Limb (tissue), 2 donors: ENCODE measurements at regions not wholly inside any gene's neighbourhood (a gene's known extent, or its start where the extent isn't known, plus 50 kb on each side); places are given as distances from the start of the nearest gene placed in this dataset.

Source experiments
- DNase-seq, 2 donors: peaks; one replicate each; pipeline ENCODE4 v3.0.0-alpha.2; 2016; ENCODE audit errors: extremely low spot score in 2 of 2

- no peak for DNase-seq
Observed at GRCh38 chr13:22486490-22486889, 694.3 kb upstream of the SGCG start.

DNA sequence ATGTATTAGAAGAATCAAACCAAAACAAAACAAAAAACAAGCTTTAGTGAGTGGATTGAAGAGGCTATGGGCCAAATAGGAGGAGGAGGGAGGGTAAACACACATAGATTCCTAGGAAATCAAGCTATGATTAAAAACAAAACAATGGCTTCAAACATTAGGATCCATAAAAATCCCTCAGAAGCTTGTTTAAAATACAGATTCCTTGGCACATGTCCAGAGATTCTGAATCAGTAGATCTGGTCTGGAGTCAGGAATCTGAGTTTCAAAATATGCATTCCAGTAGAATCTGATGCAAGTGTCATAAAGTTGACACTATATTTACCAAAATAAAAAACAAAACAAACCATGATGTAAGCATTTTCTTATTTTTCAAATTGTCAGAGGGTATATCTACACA lies 692.8 kb upstream of the SGCG start:
- no peak for DNase-seq

DNA sequence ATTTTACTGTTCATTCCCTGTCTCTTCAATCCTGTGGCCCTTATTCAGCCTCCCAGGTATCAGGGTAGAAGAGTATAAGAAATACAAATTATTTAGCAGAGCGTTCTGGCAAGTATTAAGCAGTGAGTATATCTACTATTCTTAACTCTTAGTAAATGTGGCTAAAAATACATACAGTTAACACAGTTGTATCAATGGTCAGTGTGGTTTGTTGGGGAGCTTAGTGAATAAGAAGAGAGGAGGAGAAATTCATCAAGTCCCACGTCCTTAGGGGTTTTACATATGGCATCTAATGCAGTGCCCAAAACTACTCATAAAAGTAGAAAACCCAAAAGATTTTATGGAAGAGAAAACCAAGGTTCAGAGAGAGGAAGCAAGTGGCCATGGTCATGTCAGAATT lies 691.0 kb upstream of the SGCG start:
- no peak for DNase-seq

DNA sequence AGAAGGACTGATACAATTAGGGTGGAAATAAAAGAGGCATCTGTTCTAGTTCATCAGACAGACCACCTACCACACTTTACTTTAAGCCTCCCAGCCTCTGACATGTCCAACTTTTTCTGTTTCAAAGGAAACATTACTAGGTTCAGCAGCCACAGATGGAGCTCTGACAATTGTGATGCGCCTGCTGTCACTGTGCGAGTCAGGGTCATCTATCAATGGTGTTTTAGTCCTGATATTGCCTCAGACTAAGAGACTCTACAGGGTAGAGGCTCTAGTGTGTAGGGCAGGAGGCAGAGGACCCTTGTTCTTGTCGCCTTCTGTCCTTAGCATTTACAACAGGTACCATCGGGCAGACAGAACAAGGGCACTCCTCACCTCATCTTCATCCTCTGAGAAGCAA lies 685.0 kb upstream of the SGCG start:
- DNase-seq = no peak

GRCh38 chr13:22496803-22497508 lies 683.8 kb upstream of the SGCG start:
- no peak for DNase-seq

GRCh38 chr13:22497991-22498780 lies 682.6 kb upstream of the SGCG start:
- no peak for DNase-seq

- no peak for DNase-seq
Observed at GRCh38 chr13:22499919-22500318, 680.9 kb upstream of the SGCG start.

- DNase-seq = peak in 1 of 2 donors; percentile 35
Observed at GRCh38 chr13:22505489-22505888, 675.3 kb upstream of the SGCG start.

- no peak for DNase-seq
Observed at GRCh38 chr13:22506096-22506691, 674.6 kb upstream of the SGCG start.

DNA sequence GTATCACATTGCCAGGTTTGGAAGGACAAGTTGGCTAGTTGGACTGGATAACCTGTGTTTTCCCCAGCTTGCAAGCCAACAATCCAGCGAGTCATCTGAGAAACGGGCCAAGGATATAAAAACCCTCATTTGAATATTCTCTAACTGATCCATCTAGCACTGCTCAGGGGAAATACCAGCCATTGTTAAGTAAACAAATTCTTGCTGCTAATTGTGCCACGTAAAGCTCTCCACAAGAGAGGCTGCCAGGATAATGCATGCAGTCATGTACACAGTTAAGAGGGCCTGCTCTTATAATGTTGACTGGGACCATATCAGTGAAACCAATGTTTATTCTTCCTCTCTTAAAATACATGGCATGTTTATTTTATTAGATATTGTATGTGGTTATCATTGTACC lies 663.2 kb upstream of the SGCG start:
- DNase-seq = no peak

GRCh38 chr13:22536851-22537250 lies 643.9 kb upstream of the SGCG start:
- DNase-seq = no peak

GRCh38 chr13:22538400-22538799 lies 642.4 kb upstream of the SGCG start:
- no peak for DNase-seq

GRCh38 chr13:22549126-22549525 lies 631.7 kb upstream of the SGCG start:
- no peak for DNase-seq

- peak in 1 of 2 donors; percentile 5 for DNase-seq
Observed at GRCh38 chr13:22561581-22561980, 619.2 kb upstream of the SGCG start.

DNA sequence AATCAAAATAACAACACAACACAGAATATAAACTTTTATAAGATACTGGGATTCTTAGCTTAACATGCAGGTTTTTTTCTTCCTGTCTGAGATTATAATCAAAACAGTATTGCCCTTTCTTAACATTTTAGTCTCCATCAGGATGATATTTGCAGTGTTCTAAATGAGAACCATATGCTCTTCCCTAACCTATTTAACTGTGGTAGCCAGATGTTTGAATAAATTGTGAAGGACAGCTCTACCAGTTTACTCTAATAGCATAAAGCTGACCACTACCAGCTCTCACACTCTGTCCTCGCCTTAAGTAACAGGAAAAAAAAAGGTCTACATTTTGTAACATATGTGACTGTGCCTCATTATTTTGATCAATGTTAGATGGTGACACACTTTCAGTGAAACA lies 618.7 kb upstream of the SGCG start:
- peak in 1 of 2 donors; percentile 25 for DNase-seq

GRCh38 chr13:22563272-22563671 lies 617.5 kb upstream of the SGCG start:
- no peak for DNase-seq

- DNase-seq = no peak
Observed at GRCh38 chr13:22569811-22570210, 611.0 kb upstream of the SGCG start.

DNA sequence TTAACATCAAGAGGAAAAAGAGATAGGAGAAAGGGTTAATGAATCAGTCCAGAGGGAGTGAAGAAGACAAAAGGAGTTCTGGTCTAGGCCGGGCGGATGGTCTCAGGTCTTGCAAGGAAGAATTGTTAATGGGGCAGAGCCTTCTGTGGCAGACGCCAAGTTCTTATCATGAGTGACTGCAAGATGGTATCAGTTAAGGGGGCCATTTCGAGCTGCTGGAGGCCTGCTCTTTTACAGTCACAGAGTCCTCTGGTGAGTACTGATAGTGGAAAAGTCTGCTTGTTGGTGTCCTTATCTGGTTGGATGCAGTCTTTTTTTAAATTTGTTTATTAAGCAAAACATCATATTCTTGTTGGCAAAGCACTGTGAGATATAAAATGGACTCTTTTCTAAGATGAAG lies 590.9 kb upstream of the SGCG start:
- DNase-seq = no peak

DNA sequence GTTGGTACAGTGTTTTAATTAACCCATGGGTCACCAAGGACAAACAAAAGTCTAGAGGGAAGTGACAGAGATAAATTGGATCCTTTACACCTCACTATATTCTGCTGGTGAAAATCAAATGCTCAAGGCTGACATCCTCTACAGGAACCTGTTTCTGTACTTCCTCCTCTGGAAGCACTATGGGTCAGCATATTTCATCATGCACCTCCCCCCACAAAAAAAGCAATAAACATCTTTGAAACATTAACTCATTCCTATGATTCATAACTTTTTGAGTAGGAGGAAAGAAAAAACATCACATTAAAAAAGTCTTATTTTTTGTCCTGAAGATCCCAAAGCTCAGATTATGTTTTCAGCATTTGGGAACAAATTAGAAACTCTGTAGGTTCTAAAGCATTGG lies 588.3 kb upstream of the SGCG start:
- no peak for DNase-seq

DNA sequence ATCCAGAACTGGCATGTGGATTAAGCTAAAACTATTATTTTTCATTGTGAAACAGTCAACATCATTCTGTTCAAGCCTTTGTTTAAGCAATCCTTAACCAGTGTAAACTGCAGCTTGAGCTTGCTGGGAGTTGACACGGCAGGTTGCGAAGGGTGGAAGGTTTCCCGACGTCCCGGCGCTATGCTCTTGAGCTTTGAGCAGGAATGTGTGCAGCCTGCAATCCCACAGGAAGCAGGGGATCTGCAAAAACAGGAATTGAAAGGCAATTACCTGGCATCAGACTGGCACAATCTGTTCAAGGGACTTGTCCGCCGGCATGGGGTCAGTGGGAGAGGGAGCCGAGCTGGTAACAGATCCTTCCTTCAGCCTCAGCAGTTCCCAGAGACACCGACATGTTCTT lies 586.7 kb upstream of the SGCG start:
- no peak for DNase-seq

GRCh38 chr13:22596171-22596863 lies 584.5 kb upstream of the SGCG start:
- no peak for DNase-seq

DNA sequence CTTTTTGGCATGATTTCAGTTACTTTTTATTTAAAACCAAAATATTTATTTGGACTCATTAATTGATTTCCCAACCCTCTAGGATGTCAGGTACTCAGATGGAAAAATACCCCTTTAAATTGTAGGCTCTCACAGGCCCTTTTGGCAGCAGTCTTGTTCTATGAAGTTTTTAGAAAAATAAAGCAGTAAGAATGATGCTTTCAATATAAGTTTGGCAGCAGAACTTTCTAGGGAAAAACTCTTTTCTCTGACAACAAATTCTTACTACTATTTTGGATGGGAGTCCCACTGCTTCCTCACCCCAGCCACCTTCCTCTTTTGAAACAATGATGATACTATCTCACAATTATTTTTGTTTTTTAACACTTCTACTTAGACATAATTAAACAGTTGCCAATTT lies 581.6 kb upstream of the SGCG start:
- DNase-seq = no peak
